Large intestine (tissue), 3 donors: ENCODE measurements at regions not wholly inside any gene's neighbourhood (a gene's known extent, or its start where the extent isn't known, plus 50 kb on each side); places are given as distances from the start of the nearest gene placed in this dataset.

Source experiments
- DNase-seq, 2 donors: peaks; one replicate each; pipeline versions ENCODE4 v3.0.0 to v3.0.0-alpha.2; 2013
- H3K27ac ChIP-seq: one replicate; pipeline ENCODE4 v1.5.1; 2013; ENCODE audit warnings: low read length
- H3K27me3 ChIP-seq: 2 replicates; pipeline ENCODE4 v1.6.1; 2013; ENCODE audit warnings: low read length; ENCODE audit not compliant: control insufficient read depth, insufficient read depth
- H3K36me3 ChIP-seq: 2 replicates; pipeline ENCODE4 v1.6.1; 2013; ENCODE audit warnings: low read length; ENCODE audit not compliant: control insufficient read depth, insufficient read depth
- H3K4me1 ChIP-seq: one replicate; pipeline ENCODE4 v1.6.1; 2013; ENCODE audit warnings: low read length; ENCODE audit not compliant: control insufficient read depth, insufficient read depth
- H3K4me3 ChIP-seq: one replicate; pipeline ENCODE4 v1.5.1; 2013; ENCODE audit warnings: low read length
- H3K9me3 ChIP-seq: one replicate; pipeline ENCODE4 v1.6.1; 2013; ENCODE audit warnings: mild to moderate bottlenecking, low read depth, low read length, moderate library complexity; ENCODE audit not compliant: control insufficient read depth
- WGBS: methylation state at CpG from one replicate; pipeline ENCODE4 v1.1.5; 2013; ENCODE audit warnings: low lambda C conversion rate; ENCODE audit not compliant: insufficient coverage; 5-methylcytosine and 5-hydroxymethylcytosine counted together

DNA sequence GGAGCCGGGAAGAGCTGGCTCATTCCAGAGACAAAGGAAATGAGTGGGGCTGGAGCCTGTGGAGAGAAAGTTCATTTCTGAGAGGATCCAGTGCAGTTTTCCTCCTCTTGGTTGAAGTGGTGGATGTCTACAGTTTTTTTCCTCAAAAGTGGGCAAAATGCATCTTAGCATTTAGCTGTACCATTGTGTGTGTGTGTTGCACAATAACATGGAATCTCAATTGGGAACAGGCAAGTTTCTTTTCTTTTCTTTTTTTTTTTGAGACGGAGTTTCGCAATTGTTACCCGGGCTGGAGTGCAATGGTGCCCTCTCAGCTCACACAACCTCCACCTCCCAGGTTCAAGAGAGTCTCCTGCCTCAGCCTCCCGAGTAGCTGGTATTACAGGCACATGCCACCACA, 101.5 kb upstream of the UBE2E1 start:
- Histone ChIP-seq H3K27ac (no peak overlapping the region), H3K9me3 (no peaks in the 10 kb centered on the region), H3K36me3 (no peaks in the 10 kb centered on the region), H3K4me1 (no peaks in the 10 kb centered on the region), H3K27me3 (no peaks in the 10 kb centered on the region), H3K4me3 (no peak overlapping the region)
- DNase-seq, result no peak
- 100% methylated on average over 4 of the region's 5 CpGs for WGBS

DNA sequence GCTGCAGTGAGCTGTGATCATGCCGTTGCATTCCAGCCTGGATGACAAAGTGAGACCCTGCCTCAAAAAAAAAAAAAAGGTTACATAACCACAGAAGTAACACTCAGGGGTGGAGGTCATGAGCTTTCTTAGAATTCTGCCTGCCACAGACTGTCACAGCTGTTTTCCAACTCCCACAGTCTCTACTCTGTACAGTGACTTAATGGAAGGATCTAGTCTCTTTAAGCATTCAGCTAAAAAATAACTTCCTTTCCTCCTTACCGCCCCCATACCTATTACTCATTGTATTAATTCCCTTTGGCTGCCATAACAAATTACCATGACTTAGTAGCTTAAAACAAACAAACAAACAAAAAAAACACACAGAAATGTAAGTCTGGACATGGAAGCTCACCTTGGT, 99.6 kb upstream of the UBE2E1 start:
- 83% methylated on average over 1 of the region's 2 CpGs for WGBS

GRCh38 chr3:23709987-23710386, 95.8 kb upstream of the UBE2E1 start:
- WGBS, result no CpG with 5 or more reads among the region's 2 CpGs
- Histone ChIP-seq H3K9me3 (no peaks in the 10 kb centered on the region), H3K4me3 (no peak overlapping the region), H3K27me3 (peaks cover 22% of the 10 kb centered on the region), H3K27ac (no peak overlapping the region), H3K36me3 (no peaks in the 10 kb centered on the region), H3K4me1 (no peaks in the 10 kb centered on the region)
- DNase-seq, result peak in 1 of 2 donors; percentile 26

More for the DNA sequence above, 99.6 kb upstream of the UBE2E1 start:
- no peak overlapping the region for H3K4me3 ChIP-seq
- no peak for DNase-seq
- no peaks in the 10 kb centered on the region for H3K4me1 ChIP-seq
- H3K27ac ChIP-seq, result no peak overlapping the region
- no peaks in the 10 kb centered on the region for H3K36me3 ChIP-seq
- H3K27me3 ChIP-seq, result peaks cover 7% of the 10 kb centered on the region
- H3K9me3 ChIP-seq, result no peaks in the 10 kb centered on the region

DNA sequence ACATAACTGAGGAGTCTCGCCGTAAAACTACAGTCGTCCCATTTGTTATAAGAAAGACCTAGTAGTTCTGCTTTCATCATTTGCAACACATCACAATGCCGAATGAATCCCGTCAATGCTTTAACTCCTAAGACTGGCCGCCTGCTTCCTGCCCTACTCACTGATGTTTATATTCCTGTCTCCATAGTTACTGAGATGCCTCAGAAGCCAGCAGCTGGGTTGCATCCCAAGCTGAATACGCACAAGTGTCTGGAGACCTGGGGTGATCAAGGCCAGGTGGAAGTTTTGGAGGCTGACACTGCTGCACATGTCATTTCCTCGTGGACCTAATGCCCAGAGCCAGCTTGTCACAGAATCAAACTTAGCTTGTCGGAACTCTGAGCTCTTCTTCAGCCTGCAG, 95.2 kb upstream of the UBE2E1 start:
- Histone ChIP-seq H3K9me3 (no peaks in the 10 kb centered on the region), H3K4me3 (no peak overlapping the region), H3K36me3 (no peaks in the 10 kb centered on the region), H3K27ac (no peak overlapping the region), H3K27me3 (peaks cover 22% of the 10 kb centered on the region), H3K4me1 (no peaks in the 10 kb centered on the region)
- peak; percentile 48 to 62 for DNase-seq
- WGBS, result 83% methylated on average over 1 of the region's 9 CpGs

- WGBS, result no CpG with 5 or more reads among the region's 10 CpGs
- Histone ChIP-seq H3K27ac (no peak overlapping the region), H3K4me3 (no peak overlapping the region), H3K27me3 (peaks cover 22% of the 10 kb centered on the region), H3K4me1 (no peaks in the 10 kb centered on the region), H3K36me3 (no peaks in the 10 kb centered on the region), H3K9me3 (no peaks in the 10 kb centered on the region)
- DNase-seq, result no peak
Observed at GRCh38 chr3:23711916-23712494, 93.8 kb upstream of the UBE2E1 start.

- WGBS, result no CpG with 5 or more reads among the region's 9 CpGs
- Histone ChIP-seq H3K9me3 (no peaks in the 10 kb centered on the region), H3K36me3 (no peaks in the 10 kb centered on the region), H3K4me3 (no peak overlapping the region), H3K27me3 (peaks cover 22% of the 10 kb centered on the region), H3K4me1 (no peaks in the 10 kb centered on the region), H3K27ac (no peak overlapping the region)
- DNase-seq, result peak in 1 of 2 donors; percentile 34
Observed at GRCh38 chr3:23712656-23713559, 92.8 kb upstream of the UBE2E1 start.

GRCh38 chr3:23713641-23714040, 92.1 kb upstream of the UBE2E1 start:
- H3K27me3 ChIP-seq, result peaks cover 22% of the 10 kb centered on the region

DNA sequence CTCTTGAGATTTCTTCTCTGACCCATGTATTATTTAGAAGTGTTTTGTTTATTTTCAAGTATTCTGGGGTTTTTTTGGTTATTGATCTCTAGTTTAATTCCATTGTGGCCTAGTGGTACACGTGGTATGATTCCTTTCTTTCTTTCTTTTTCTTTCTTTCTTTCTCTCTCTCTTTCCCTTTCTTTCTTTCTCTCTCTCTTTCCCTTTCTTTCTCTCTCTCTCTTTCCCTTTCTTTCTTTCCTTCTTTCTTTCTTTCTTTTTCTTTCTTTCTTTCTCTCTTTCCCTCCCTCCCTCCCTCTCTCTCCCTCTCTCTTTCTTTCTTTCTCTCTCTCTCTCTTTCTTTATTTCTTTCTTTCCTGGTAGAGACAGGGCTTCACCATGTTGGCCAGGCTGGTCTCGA, 85.7 kb upstream of the UBE2E1 start:
- Histone ChIP-seq H3K36me3 (no peaks in the 10 kb centered on the region), H3K27me3 (no peaks in the 10 kb centered on the region), H3K27ac (no peak overlapping the region), H3K4me1 (no peaks in the 10 kb centered on the region), H3K4me3 (no peak overlapping the region), H3K9me3 (no peaks in the 10 kb centered on the region)
- DNase-seq, result no peak
- WGBS, result 84% methylated on average over 1 of the region's 2 CpGs

More at GRCh38 chr3:23713641-23714040, 92.1 kb upstream of the UBE2E1 start:
- no peak for DNase-seq
- Histone ChIP-seq H3K9me3 (no peaks in the 10 kb centered on the region), H3K4me3 (no peak overlapping the region), H3K27ac (no peak overlapping the region), H3K4me1 (no peaks in the 10 kb centered on the region), H3K36me3 (no peaks in the 10 kb centered on the region)
- no CpG with 5 or more reads among the region's 4 CpGs for WGBS

DNA sequence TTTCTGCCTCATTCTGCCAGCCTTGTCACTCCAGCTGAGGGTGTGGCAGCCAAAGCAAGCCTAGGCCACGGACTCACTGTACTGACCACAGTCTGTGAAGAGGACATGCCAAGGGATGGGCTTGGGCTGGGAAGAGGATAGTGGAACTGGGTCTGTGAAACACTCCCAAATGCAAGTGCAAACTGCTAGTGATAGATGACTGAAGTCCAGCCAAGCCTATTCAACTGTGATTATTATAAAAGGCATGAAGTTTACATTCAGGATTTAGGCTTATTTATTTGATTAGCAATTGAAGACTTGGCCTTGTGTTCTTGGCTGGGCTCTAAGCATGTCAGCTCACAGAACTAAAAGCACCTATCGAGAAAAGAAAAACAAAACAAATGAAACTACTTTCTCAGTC, 84.9 kb upstream of the UBE2E1 start:
- Histone ChIP-seq H3K4me1 (no peaks in the 10 kb centered on the region), H3K27me3 (no peaks in the 10 kb centered on the region), H3K9me3 (no peaks in the 10 kb centered on the region), H3K27ac (no peak overlapping the region), H3K4me3 (no peak overlapping the region), H3K36me3 (no peaks in the 10 kb centered on the region)
- no peak for DNase-seq
- no CpG with 5 or more reads among the region's 2 CpGs for WGBS

- Histone ChIP-seq H3K27ac (no peak overlapping the region), H3K4me1 (no peaks in the 10 kb centered on the region)
- WGBS, result no CpG with 5 or more reads among the region's 5 CpGs
Observed at GRCh38 chr3:23723141-23723540, 82.6 kb upstream of the UBE2E1 start.

More at GRCh38 chr3:23723141-23723540, 82.6 kb upstream of the UBE2E1 start:
- Histone ChIP-seq H3K27me3 (no peaks in the 10 kb centered on the region), H3K36me3 (no peaks in the 10 kb centered on the region), H3K9me3 (no peaks in the 10 kb centered on the region), H3K4me3 (no peak overlapping the region)
- DNase-seq, result no peak
